Right cardiac atrium (tissue), 5 donors: ENCODE measurements at regions not wholly inside any gene's neighbourhood (a gene's known extent, or its start where the extent isn't known, plus 50 kb on each side); places are given as distances from the start of the nearest gene placed in this dataset.

Experiments used
- ATAC-seq, 2 donors: fragments of 200-7000 bp; cut with Tn5 transposase; one replicate each; pipeline versions ENCODE4 v1.8.0 to v1.9.1; 2020; ENCODE audit warnings: moderate library complexity in 2 of 2, mild to moderate bottlenecking in 1 of 2
- DNase-seq, 3 donors: peaks; one replicate each; pipeline ENCODE4 v3.0.0-alpha.2; 2020
- H3K27ac ChIP-seq: one replicate; pipeline ENCODE4 v1.5.1; 2013; ENCODE audit warnings: mild to moderate bottlenecking, low read length, control low read depth, moderate library complexity
- H3K27me3 ChIP-seq: one replicate; pipeline ENCODE4 v1.6.1; 2013; ENCODE audit not compliant: control insufficient read depth, insufficient read depth
- H3K4me1 ChIP-seq: one replicate; pipeline ENCODE4 v1.6.1; 2013; ENCODE audit warnings: low read length; ENCODE audit not compliant: control insufficient read depth, insufficient read depth
- H3K4me3 ChIP-seq: one replicate; pipeline ENCODE4 v1.5.1; 2013; ENCODE audit warnings: low read length, control low read depth
- H3K9me3 ChIP-seq: one replicate; pipeline ENCODE4 v1.6.1; 2013; ENCODE audit warnings: low read length; ENCODE audit not compliant: control insufficient read depth
- WGBS: extraction: QIAGEN DNeasy Blood & Tissue Kit; methylation state at CpG from one replicate; pipeline ENCODE4 v1.1.7; 2013; 5-methylcytosine and 5-hydroxymethylcytosine counted together
- intact Hi-C, 4 donors: fragments of 100-400 bp; cut with DNase I; formaldehyde crosslinking; loops; one replicate each; pipeline versions ENCODE4 v1.11.0 to v1.14.0; 2022 to 2023
- donor health status: healthy with polysubstance abuse.
- donor health status: DM: no; HTN: yes; CAD: no.
- donor health status: DM: no; HTN: no; CAD: no.
- donor health status: DM: no; HTN: yes; CAD: no; lungs with severe emphysema.
- donor health status: DM: yes; HTN: yes; CAD: no.

DNA sequence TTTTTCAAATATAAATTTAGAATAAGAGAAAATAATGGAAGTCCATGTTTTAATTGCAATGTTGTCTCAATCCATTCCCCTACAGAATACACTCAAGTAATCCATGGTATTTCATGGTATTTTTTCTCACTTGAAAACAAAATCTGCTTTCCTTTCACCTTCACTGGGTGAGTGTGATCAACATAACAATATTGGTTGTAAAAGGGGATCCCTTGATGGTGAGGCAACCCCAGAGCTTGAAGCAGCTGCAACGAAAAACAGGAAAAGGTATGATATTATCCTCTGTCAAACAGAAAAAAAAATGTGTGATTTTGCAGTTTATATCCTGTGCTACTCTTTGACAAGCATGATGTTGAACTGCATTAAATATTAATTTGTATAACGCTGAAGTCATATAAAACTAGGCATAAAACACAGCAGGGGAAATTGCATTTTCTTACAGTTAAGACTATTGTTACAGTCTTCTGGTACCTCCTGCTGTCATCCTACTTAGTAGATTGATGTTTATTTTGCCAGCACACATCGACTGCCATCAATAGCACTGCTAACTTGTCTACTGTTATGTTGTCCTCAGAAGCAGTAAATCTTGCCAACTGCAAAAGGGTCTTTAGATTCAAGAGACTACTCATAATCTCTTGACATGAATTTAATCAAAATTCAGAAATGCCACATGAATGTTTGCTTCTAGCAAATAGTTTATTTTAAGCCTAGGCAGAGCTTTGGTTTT, 373.1 kb upstream of the MIR17HG start:
- intact Hi-C loops = no loop called here
- Histone ChIP-seq H3K4me1 (no peaks in the 10 kb centered on the region), H3K27me3 (no peaks in the 10 kb centered on the region), H3K27ac (no peak overlapping the region), H3K4me3 (no peak overlapping the region), H3K9me3 (no peaks in the 10 kb centered on the region)
- ATAC-seq (no peak), DNase-seq (no peak)
- 24% methylated on average over 3 of the region's 3 CpGs for WGBS

DNA sequence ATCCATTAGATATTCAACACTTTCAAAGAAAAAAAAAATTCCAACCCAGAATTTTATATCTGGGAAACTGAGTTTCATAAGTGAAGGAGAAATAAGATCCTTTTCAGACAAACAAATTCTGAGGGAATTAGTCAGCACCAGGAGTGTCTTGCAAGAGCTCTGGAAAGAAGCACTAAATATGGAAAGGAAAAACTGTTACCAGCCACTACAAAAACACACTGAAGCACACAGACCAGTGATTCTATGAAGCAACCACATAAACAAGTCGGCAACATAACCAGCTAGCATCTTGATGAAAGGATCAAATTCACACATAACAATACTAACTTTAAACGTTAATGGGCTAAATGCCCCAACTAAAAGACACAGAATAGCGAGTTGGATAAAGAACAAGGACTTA, 368.4 kb upstream of the MIR17HG start:
- ATAC-seq (no peak), DNase-seq (no peak)
- no peaks in the 10 kb centered on the region for H3K4me1 ChIP-seq
- no peak overlapping the region for H3K4me3 ChIP-seq
- no peaks in the 10 kb centered on the region for H3K9me3 ChIP-seq
- no peaks in the 10 kb centered on the region for H3K27me3 ChIP-seq
- 83% methylated on average over 3 of the region's 3 CpGs for WGBS
- intact Hi-C loops = no loop called here
- no peak overlapping the region for H3K27ac ChIP-seq

DNA sequence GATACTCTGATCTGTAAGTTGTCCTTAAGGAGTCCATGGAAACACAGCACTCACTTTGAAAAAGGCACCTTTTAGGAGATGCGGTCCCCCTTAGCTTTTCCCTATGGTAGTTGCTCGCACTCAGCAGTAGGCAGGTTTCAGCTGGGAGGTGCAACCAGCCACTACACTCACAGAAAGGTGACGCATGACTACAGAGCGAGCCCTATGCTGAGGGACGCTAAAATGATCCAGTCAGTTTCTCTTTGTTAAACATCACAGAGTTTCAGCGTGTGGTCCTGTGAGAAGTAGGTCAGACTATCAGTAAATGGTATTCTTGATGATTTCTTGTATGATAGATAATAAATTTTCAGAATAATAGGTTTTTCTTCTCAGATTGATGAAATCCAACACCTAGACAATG, 362.7 kb upstream of the MIR17HG start:
- WGBS = 89% methylated on average over 6 of the region's 6 CpGs
- no peaks in the 10 kb centered on the region for H3K9me3 ChIP-seq
- no peak for DNase-seq
- H3K27me3 ChIP-seq = no peaks in the 10 kb centered on the region
- no peaks in the 10 kb centered on the region for H3K4me1 ChIP-seq
- no peak overlapping the region for H3K27ac ChIP-seq
- intact Hi-C loops = no loop called here
- H3K4me3 ChIP-seq = no peak overlapping the region
- no peak for ATAC-seq

DNA sequence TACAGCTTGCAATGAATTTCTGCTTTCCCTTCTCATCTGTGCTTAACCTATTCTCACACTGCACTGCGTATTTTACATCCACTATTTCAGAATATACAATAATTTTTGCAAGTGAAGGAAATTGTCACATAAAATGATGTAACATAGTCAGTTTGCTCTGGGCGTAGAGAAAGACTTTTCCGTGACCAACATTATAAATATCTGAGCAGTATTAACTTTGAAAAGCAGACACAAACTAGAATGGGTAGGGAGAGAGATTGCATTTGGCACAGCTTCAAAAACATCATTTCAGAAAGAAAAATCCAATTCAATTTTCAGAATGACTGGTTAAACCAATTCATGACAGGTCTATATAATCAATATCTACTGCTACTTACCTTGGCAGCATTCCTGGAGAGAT, 352.5 kb upstream of the MIR17HG start:
- DNase-seq (no peak), ATAC-seq (no peak)
- WGBS = 67% methylated on average over 3 of the region's 3 CpGs
- Histone ChIP-seq H3K9me3 (no peaks in the 10 kb centered on the region), H3K27me3 (no peaks in the 10 kb centered on the region), H3K27ac (no peak overlapping the region), H3K4me3 (no peak overlapping the region), H3K4me1 (peaks cover 2% of the 10 kb centered on the region)
- intact Hi-C loops = no loop called here

DNA sequence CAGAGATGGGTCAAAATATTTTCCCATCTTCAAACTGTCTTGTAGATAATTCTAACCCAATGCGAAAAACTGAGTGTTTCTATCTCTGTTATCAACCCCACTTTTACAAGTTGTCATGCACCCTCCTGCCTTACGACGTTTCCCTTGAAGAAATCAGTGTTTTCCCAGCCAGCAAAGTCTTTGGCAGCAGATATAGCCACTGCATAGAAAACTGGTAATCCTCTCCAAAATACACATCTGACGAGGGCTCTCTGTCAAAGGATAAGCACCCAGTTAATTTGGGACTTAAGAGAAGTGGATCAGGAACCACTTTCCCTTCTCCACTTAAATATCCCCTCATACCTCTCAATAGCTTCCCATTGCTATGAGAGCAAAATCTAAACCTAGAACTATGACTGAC, 351.9 kb upstream of the MIR17HG start:
- WGBS = 29% methylated on average over 4 of the region's 4 CpGs
- H3K9me3 ChIP-seq = no peaks in the 10 kb centered on the region
- ATAC-seq = no peak
- no peak overlapping the region for H3K4me3 ChIP-seq
- H3K4me1 ChIP-seq = peaks cover 2% of the 10 kb centered on the region
- H3K27me3 ChIP-seq = no peaks in the 10 kb centered on the region
- DNase-seq = no peak
- intact Hi-C loops = no loop called here
- H3K27ac ChIP-seq = no peak overlapping the region

DNA sequence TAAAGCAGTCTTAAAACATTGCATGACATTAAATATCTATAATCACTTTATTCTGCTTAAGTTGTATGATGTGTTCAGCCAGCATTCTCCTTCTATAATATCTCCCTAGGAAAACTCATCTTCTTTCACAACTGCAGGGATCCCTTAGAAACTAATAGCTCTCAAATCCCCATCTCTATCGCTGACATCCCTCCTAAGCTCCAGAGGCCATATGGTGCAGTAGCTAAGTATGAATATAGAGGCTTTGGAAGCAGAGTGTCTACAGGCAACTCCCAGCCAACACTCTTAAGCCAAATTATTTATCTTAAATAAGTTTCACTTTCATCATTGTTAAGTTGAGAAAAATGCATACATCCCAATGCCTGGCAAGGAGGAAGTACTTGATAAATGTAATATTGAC, 349.5 kb upstream of the MIR17HG start:
- no peaks in the 10 kb centered on the region for H3K27me3 ChIP-seq
- intact Hi-C loops = no loop called here
- H3K9me3 ChIP-seq = no peaks in the 10 kb centered on the region
- DNase-seq (no peak), ATAC-seq (no peak)
- WGBS = 64% methylated on average over 1 of the region's 1 CpG
- H3K4me1 ChIP-seq = peaks cover 2% of the 10 kb centered on the region
- no peak overlapping the region for H3K4me3 ChIP-seq
- no peak overlapping the region for H3K27ac ChIP-seq

DNA sequence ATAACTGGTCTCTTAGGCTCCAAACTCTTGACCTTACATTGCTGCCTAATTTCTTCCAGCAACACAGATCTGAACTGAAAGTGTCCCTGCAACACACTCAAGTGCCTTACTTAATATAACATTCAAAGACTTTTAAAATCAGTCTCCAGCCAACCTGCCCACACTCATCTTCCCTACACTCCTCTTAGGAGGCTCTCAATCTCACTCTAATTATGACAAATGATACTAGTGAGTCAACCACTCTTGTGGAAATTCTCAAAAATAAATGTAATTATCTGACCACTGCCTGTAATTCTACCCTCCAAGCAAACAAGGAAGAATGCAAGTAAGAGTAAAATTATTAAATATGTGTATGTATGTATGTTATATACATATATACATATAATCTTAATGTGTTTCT, 348.1 kb upstream of the MIR17HG start:
- H3K4me1 ChIP-seq = peaks cover 2% of the 10 kb centered on the region
- no peak overlapping the region for H3K27ac ChIP-seq
- H3K27me3 ChIP-seq = no peaks in the 10 kb centered on the region
- no peaks in the 10 kb centered on the region for H3K9me3 ChIP-seq
- ATAC-seq (no peak), DNase-seq (no peak)
- H3K4me3 ChIP-seq = no peak overlapping the region
- intact Hi-C loops = no loop called here

DNA sequence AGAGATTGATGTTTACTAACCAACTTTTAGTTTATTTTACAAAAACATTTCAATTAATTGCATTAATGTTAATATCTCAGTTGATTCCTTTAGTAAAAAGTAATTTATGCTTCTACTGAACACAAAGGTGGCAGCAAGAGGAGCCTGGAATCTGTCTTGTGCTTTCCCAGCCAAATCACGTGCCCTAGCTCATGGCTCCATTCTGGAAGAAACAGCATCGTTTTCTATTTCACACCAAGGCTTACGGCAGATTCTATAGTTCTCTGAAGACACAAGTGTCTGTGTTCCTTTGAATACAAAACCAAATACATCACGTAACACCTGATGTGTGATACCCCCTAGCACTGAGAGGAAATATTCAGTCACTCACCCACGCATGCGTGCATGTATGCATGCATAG, 346.1 kb upstream of the MIR17HG start:
- intact Hi-C loops = no loop called here
- no peaks in the 10 kb centered on the region for H3K27me3 ChIP-seq
- no peak overlapping the region for H3K27ac ChIP-seq
- DNase-seq = no peak
- ATAC-seq = no peak
- WGBS = 89% methylated on average over 6 of the region's 6 CpGs
- no peak overlapping the region for H3K4me3 ChIP-seq
- no peaks in the 10 kb centered on the region for H3K4me1 ChIP-seq
- no peaks in the 10 kb centered on the region for H3K9me3 ChIP-seq

DNA sequence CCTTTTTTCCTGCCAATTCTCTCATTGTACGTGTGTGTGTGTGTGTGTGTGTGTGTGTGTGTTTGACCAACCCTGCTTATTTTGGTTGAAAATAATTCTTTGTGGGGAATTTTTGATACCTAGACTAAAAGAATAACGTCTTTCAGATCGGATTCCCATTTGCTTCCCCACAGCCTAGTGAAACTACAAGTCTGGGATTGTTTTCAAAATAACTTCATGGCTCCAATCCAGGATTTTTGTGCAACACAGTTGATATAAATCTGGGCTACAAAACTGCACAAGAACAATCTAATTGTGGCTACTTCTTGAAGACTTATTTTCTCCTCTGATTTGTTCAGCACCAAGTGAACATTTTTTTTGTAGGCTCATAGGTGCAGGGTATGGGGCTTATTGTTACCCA, 332.8 kb upstream of the MIR17HG start:
- Histone ChIP-seq H3K4me1 (no peaks in the 10 kb centered on the region), H3K9me3 (no peaks in the 10 kb centered on the region), H3K4me3 (no peak overlapping the region), H3K27ac (no peak overlapping the region), H3K27me3 (no peaks in the 10 kb centered on the region)
- intact Hi-C loops = no loop called here
- 47% methylated on average over 3 of the region's 3 CpGs for WGBS
- ATAC-seq (no peak), DNase-seq (no peak)

DNA sequence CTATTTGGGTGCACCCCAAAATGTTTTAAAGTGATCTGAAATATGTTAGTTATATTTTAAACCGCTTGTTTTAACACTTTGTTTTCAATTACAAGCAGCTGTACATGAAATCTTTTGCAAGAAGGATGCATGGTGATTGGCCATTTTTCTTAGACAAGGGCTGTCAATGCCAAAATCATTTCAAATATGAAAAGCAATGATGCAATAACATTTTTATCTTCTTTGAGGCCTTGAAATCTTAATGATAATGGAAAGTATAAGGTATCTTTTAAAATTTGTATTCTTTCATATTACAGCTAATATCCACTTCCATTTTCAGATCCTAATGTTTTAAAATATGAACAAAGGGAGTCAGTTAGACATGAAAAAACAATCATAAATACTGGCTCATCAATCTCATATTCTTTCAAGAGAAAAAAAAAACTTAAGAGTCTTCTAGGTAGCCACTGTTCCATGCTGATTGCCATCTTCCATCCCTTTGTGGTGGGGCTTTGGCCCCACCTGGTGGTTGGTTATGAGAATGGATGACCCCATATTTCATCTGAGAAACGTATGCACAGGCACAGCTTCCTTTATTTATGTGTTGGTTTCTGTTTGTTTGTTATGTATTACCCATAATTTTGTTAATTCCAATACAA, 330.3 kb upstream of the MIR17HG start:
- Histone ChIP-seq H3K4me3 (no peak overlapping the region), H3K9me3 (no peaks in the 10 kb centered on the region), H3K4me1 (no peaks in the 10 kb centered on the region), H3K27me3 (no peaks in the 10 kb centered on the region), H3K27ac (no peak overlapping the region)
- DNase-seq (peak in 2 of 3 donors; percentile 18 to 45), ATAC-seq (peak in 1 of 2 donors; percentile 50)
- intact Hi-C loops = no loop called here
- WGBS = 50% methylated on average over 2 of the region's 2 CpGs

DNA sequence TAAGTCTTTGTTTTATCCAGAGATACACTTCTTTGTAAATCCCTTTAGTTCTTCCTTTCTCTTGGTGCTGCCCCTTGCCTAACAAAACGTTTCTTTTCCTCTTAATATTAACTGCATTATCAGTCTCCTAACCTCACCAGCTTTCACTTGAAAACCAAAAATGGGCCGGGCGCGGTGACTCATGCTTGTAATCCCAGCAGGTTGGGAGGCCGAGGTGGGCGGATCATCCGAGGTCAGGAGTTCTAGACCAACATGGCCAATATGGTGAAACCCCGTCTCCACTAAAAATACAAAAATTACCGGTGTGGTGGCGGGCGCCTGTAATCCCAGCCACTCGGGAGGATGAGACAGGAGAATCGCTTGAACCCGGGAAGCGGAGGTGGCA, 329.8 kb upstream of the MIR17HG start:
- peak in 2 of 3 donors; percentile 23 to 44 for DNase-seq
- no peak overlapping the region for H3K27ac ChIP-seq
- ATAC-seq = no peak
- 66% methylated on average over 15 of the region's 15 CpGs for WGBS
- intact Hi-C loops = no loop called here
- no peaks in the 10 kb centered on the region for H3K27me3 ChIP-seq
- H3K4me3 ChIP-seq = no peak overlapping the region
- no peaks in the 10 kb centered on the region for H3K4me1 ChIP-seq
- H3K9me3 ChIP-seq = no peaks in the 10 kb centered on the region
